CD4-positive, alpha-beta T cell treated with Interleukin-2 at 100 ng/mL for 4 hours (primary cell): ENCODE measurements at regions not wholly inside any gene's neighbourhood (a gene's known extent, or its start where the extent isn't known, plus 50 kb on each side); places are given as distances from the start of the nearest gene placed in this dataset.
A peak's percentile ranks its signal among the peaks of the same experiment; 100 is the strongest.

Source experiments
- DNase-seq: peaks from one replicate; pipeline ENCODE4 v3.0.0-alpha.2; 2020; ENCODE audit warnings: low spot score

- no peak for DNase-seq
Observed at GRCh38 chr10:88059190-88059589, 195.8 kb downstream of the PTEN start.

GRCh38 chr10:88060762-88061161, 197.3 kb downstream of the PTEN start:
- DNase-seq: no peak

- DNase-seq: no peak
Observed at GRCh38 chr10:88062385-88062784, 199.0 kb downstream of the PTEN start.

GRCh38 chr10:88062798-88063472, 199.5 kb downstream of the PTEN start:
- DNase-seq: no peak

- no peak for DNase-seq
Observed at GRCh38 chr10:88063861-88064557, 200.6 kb downstream of the PTEN start.

GRCh38 chr10:88064608-88065382, 201.4 kb downstream of the PTEN start:
- peak; percentile 47 for DNase-seq

GRCh38 chr10:88065383-88066049, 202.1 kb downstream of the PTEN start:
- no peak for DNase-seq

GRCh38 chr10:88066319-88066718, 202.9 kb downstream of the PTEN start:
- DNase-seq: no peak

GRCh38 chr10:88066876-88067275, 203.5 kb downstream of the PTEN start:
- DNase-seq: peak; percentile 24

- DNase-seq: no peak
Observed at GRCh38 chr10:88067737-88068136, 204.3 kb downstream of the PTEN start.

GRCh38 chr10:88069338-88069737, 205.9 kb downstream of the PTEN start:
- no peak for DNase-seq

- DNase-seq: no peak
Observed at GRCh38 chr10:88070080-88070880, 206.9 kb downstream of the PTEN start.

- no peak for DNase-seq
Observed at GRCh38 chr10:88071879-88072278, 208.5 kb downstream of the PTEN start.

GRCh38 chr10:88073682-88074081, 210.3 kb downstream of the PTEN start:
- no peak for DNase-seq

GRCh38 chr10:88074971-88075370, 211.5 kb downstream of the PTEN start:
- DNase-seq: no peak

GRCh38 chr10:88076027-88076880, 212.8 kb downstream of the PTEN start:
- DNase-seq: no peak

GRCh38 chr10:88077977-88078376, 214.6 kb downstream of the PTEN start:
- no peak for DNase-seq

- DNase-seq: no peak
Observed at GRCh38 chr10:88080213-88080612, 216.8 kb downstream of the PTEN start.

- DNase-seq: no peak
Observed at GRCh38 chr10:88081457-88082054, 218.1 kb downstream of the PTEN start.

- no peak for DNase-seq
Observed at GRCh38 chr10:88082391-88082790, 219.0 kb downstream of the PTEN start.
